Stomach (tissue), 4 donors: ENCODE measurements at regions not wholly inside any gene's neighbourhood (a gene's known extent, or its start where the extent isn't known, plus 50 kb on each side); places are given as distances from the start of the nearest gene placed in this dataset.

Experiments
- POLR2AphosphoS5 ChIP-seq, 3 donors: sonication (generic); formaldehyde crosslinking; IDR thresholded peaks; one replicate each; pipeline ENCODE4 v1.6.1; 2016; ENCODE audit warnings: antibody characterized with exemption in 3 of 3
- TF ChIP-seq, protein P1 (sequence below), 7 experiments: fragments of 450-650 bp in 4 of 7; fragments of 200-600 bp in 3 of 7; sonication (generic) in 3 of 7; IDR thresholded peaks; one replicate each; pipeline ENCODE4 v1.5.1; 2016 to 2019; ENCODE audit warnings: antibody characterized with exemption in 7 of 7, control low read depth in 2 of 7, mild to moderate bottlenecking in 1 of 7

DNA sequence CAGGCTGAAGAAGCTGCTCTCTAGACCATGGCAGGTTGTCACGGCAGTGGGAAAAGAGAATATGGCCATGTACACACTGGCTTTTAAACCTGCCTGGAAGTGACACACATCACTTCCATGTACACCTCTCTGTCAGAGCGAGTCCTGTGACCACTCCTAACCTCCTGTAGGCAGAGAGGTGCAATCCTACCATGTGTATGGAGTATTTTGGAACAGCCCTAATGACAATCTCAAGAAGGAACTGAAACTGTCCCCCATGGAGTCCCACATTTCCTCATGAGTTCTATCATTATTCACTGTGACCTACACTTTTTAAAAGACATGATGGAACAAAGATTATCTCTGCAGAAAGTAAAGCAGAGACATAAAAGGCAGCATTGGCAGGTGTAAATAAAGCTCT, 153.4 kb upstream of the PFN2 start:
- TF ChIP-seq, protein P1, sequence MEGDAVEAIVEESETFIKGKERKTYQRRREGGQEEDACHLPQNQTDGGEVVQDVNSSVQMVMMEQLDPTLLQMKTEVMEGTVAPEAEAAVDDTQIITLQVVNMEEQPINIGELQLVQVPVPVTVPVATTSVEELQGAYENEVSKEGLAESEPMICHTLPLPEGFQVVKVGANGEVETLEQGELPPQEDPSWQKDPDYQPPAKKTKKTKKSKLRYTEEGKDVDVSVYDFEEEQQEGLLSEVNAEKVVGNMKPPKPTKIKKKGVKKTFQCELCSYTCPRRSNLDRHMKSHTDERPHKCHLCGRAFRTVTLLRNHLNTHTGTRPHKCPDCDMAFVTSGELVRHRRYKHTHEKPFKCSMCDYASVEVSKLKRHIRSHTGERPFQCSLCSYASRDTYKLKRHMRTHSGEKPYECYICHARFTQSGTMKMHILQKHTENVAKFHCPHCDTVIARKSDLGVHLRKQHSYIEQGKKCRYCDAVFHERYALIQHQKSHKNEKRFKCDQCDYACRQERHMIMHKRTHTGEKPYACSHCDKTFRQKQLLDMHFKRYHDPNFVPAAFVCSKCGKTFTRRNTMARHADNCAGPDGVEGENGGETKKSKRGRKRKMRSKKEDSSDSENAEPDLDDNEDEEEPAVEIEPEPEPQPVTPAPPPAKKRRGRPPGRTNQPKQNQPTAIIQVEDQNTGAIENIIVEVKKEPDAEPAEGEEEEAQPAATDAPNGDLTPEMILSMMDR (IDR thresholded peaks at IDR 0.05), result no peak
- TF ChIP-seq POLR2AphosphoS5 (IDR thresholded peaks at IDR 0.05), result no peak
